Activated naive CD4-positive, alpha-beta T cell treated with anti-CD3 and anti-CD28 coated beads, Interleukin-2, amount 10 ng/mL, durations not matched to agents 7 days and 5 days (primary cell): ENCODE measurements at regions not wholly inside any gene's neighbourhood (a gene's known extent, or its start where the extent isn't known, plus 50 kb on each side); places are given as distances from the start of the nearest gene placed in this dataset.

Experiments
- CTCF ChIA-PET: fragments of 350-600 bp; sonication (Branson Sonifier 250); formaldehyde crosslinking; loops from one replicate; lab custom pipeline; 2021; ENCODE audit warnings: antibody characterized with exemption; lab: Charles Lee
- DNase-seq: peaks from one replicate; pipeline ENCODE4 v3.0.0-alpha.2; 2020
- H3K27ac Mint-ChIP-seq: one replicate; pipeline ENCODE4 v1.8.0; 2021; ENCODE audit warnings: mild to moderate bottlenecking, moderate library complexity, mixed read lengths
- H3K27me3 Mint-ChIP-seq: one replicate; pipeline ENCODE4 v1.8.0; 2021; ENCODE audit warnings: mild to moderate bottlenecking, mixed read lengths
- H3K36me3 Mint-ChIP-seq: one replicate; pipeline ENCODE4 v1.8.0; 2021; ENCODE audit warnings: mixed read lengths
- H3K4me1 Mint-ChIP-seq: one replicate; pipeline ENCODE4 v1.8.0; 2021; ENCODE audit warnings: mixed read lengths
- H3K4me3 Mint-ChIP-seq: one replicate; pipeline ENCODE4 v1.8.0; 2021; ENCODE audit warnings: mild to moderate bottlenecking, moderate library complexity, mixed read lengths
- H3K9me3 Mint-ChIP-seq: one replicate; pipeline ENCODE4 v1.8.0; 2021; ENCODE audit warnings: mixed read lengths

GRCh38 chr2:156812496-156812895 lies 376.3 kb downstream of the GPD2 start:
- no peaks in the 10 kb centered on the region for H3K9me3 Mint-ChIP-seq
- H3K4me3 Mint-ChIP-seq: no peak overlapping the region
- H3K27ac Mint-ChIP-seq: no peak overlapping the region
- no peak for DNase-seq
- CTCF ChIA-PET: no interaction called here
- no peaks in the 10 kb centered on the region for H3K36me3 Mint-ChIP-seq
- no peaks in the 10 kb centered on the region for H3K27me3 Mint-ChIP-seq
- no peaks in the 10 kb centered on the region for H3K4me1 Mint-ChIP-seq

- H3K36me3 Mint-ChIP-seq: no peaks in the 10 kb centered on the region
- no peaks in the 10 kb centered on the region for H3K4me1 Mint-ChIP-seq
- H3K27me3 Mint-ChIP-seq: no peaks in the 10 kb centered on the region
- DNase-seq: no peak
- H3K4me3 Mint-ChIP-seq: no peak overlapping the region
- CTCF ChIA-PET: no interaction called here
- no peak overlapping the region for H3K27ac Mint-ChIP-seq
- no peaks in the 10 kb centered on the region for H3K9me3 Mint-ChIP-seq
Measured at GRCh38 chr2:156817430-156817829, 381.3 kb downstream of the GPD2 start.

GRCh38 chr2:156818221-156818620 lies 382.0 kb downstream of the GPD2 start:
- no peaks in the 10 kb centered on the region for H3K9me3 Mint-ChIP-seq
- CTCF ChIA-PET: no interaction called here
- no peak overlapping the region for H3K4me3 Mint-ChIP-seq
- H3K27ac Mint-ChIP-seq: no peak overlapping the region
- no peak for DNase-seq
- H3K27me3 Mint-ChIP-seq: no peaks in the 10 kb centered on the region
- H3K4me1 Mint-ChIP-seq: no peaks in the 10 kb centered on the region
- no peaks in the 10 kb centered on the region for H3K36me3 Mint-ChIP-seq

- Mint-ChIP-seq H3K27me3 (no peaks in the 10 kb centered on the region), H3K4me1 (no peaks in the 10 kb centered on the region), H3K4me3 (no peak overlapping the region), H3K27ac (no peak overlapping the region), H3K36me3 (no peaks in the 10 kb centered on the region), H3K9me3 (no peaks in the 10 kb centered on the region)
- CTCF ChIA-PET: no interaction called here
- DNase-seq: no peak
Measured at GRCh38 chr2:156818944-156819343, 382.8 kb downstream of the GPD2 start.

- DNase-seq: no peak
- CTCF ChIA-PET: no interaction called here
- no peak overlapping the region for H3K27ac Mint-ChIP-seq
- H3K36me3 Mint-ChIP-seq: no peaks in the 10 kb centered on the region
- no peaks in the 10 kb centered on the region for H3K9me3 Mint-ChIP-seq
- no peaks in the 10 kb centered on the region for H3K4me1 Mint-ChIP-seq
- no peak overlapping the region for H3K4me3 Mint-ChIP-seq
- H3K27me3 Mint-ChIP-seq: no peaks in the 10 kb centered on the region
Measured at GRCh38 chr2:156826341-156826933, 390.3 kb downstream of the GPD2 start.

- CTCF ChIA-PET: interaction anchor here (0.8 kb wide), 1 partner anchor 12 kb away, joined by 3 read pairs; no protein-coding TSS in a partner anchor
- H3K4me3 Mint-ChIP-seq: no peak overlapping the region
- H3K4me1 Mint-ChIP-seq: no peaks in the 10 kb centered on the region
- no peak overlapping the region for H3K27ac Mint-ChIP-seq
- no peaks in the 10 kb centered on the region for H3K27me3 Mint-ChIP-seq
- no peak for DNase-seq
- no peaks in the 10 kb centered on the region for H3K36me3 Mint-ChIP-seq
- no peaks in the 10 kb centered on the region for H3K9me3 Mint-ChIP-seq
Measured at GRCh38 chr2:156834431-156834830, 398.3 kb downstream of the GPD2 start.

GRCh38 chr2:156837635-156838370 lies 401.6 kb downstream of the GPD2 start:
- CTCF ChIA-PET: no interaction called here

GRCh38 chr2:156841321-156841720 lies 405.1 kb downstream of the GPD2 start:
- Mint-ChIP-seq H3K36me3 (no peaks in the 10 kb centered on the region), H3K27me3 (no peaks in the 10 kb centered on the region), H3K4me3 (no peak overlapping the region), H3K4me1 (no peaks in the 10 kb centered on the region), H3K27ac (no peak overlapping the region), H3K9me3 (no peaks in the 10 kb centered on the region)
- CTCF ChIA-PET: no interaction called here
- no peak for DNase-seq

More at GRCh38 chr2:156837635-156838370, 401.6 kb downstream of the GPD2 start:
- no peaks in the 10 kb centered on the region for H3K9me3 Mint-ChIP-seq
- H3K4me3 Mint-ChIP-seq: no peak overlapping the region
- H3K27ac Mint-ChIP-seq: no peak overlapping the region
- no peaks in the 10 kb centered on the region for H3K4me1 Mint-ChIP-seq
- H3K36me3 Mint-ChIP-seq: no peaks in the 10 kb centered on the region
- DNase-seq: no peak
- no peaks in the 10 kb centered on the region for H3K27me3 Mint-ChIP-seq

GRCh38 chr2:156845806-156846558 lies 409.8 kb downstream of the GPD2 start:
- Mint-ChIP-seq H3K27ac (no peak overlapping the region), H3K9me3 (no peaks in the 10 kb centered on the region), H3K4me3 (no peak overlapping the region), H3K36me3 (no peaks in the 10 kb centered on the region), H3K4me1 (no peaks in the 10 kb centered on the region), H3K27me3 (no peaks in the 10 kb centered on the region)
- CTCF ChIA-PET: no interaction called here
- no peak for DNase-seq

- H3K36me3 Mint-ChIP-seq: no peaks in the 10 kb centered on the region
- no peak for DNase-seq
- CTCF ChIA-PET: no interaction called here
- H3K4me3 Mint-ChIP-seq: no peak overlapping the region
- no peaks in the 10 kb centered on the region for H3K4me1 Mint-ChIP-seq
- H3K27me3 Mint-ChIP-seq: no peaks in the 10 kb centered on the region
- no peak overlapping the region for H3K27ac Mint-ChIP-seq
- H3K9me3 Mint-ChIP-seq: no peaks in the 10 kb centered on the region
Measured at GRCh38 chr2:156852210-156852609, 405.3 kb upstream of the GALNT5 start.

- CTCF ChIA-PET: no interaction called here
- Mint-ChIP-seq H3K27ac (no peak overlapping the region), H3K4me3 (no peak overlapping the region), H3K9me3 (no peaks in the 10 kb centered on the region), H3K4me1 (no peaks in the 10 kb centered on the region), H3K36me3 (no peaks in the 10 kb centered on the region), H3K27me3 (no peaks in the 10 kb centered on the region)
- no peak for DNase-seq
Measured at GRCh38 chr2:156852681-156853080, 404.8 kb upstream of the GALNT5 start.

GRCh38 chr2:156864325-156864724 lies 393.2 kb upstream of the GALNT5 start:
- H3K4me3 Mint-ChIP-seq: no peak overlapping the region
- no peaks in the 10 kb centered on the region for H3K27me3 Mint-ChIP-seq
- no peaks in the 10 kb centered on the region for H3K9me3 Mint-ChIP-seq
- no peak overlapping the region for H3K27ac Mint-ChIP-seq
- no peaks in the 10 kb centered on the region for H3K36me3 Mint-ChIP-seq
- CTCF ChIA-PET: no interaction called here
- DNase-seq: no peak
- no peaks in the 10 kb centered on the region for H3K4me1 Mint-ChIP-seq

GRCh38 chr2:156864753-156865152 lies 392.8 kb upstream of the GALNT5 start:
- CTCF ChIA-PET: no interaction called here
- H3K4me1 Mint-ChIP-seq: no peaks in the 10 kb centered on the region
- no peak overlapping the region for H3K27ac Mint-ChIP-seq
- no peaks in the 10 kb centered on the region for H3K9me3 Mint-ChIP-seq
- H3K27me3 Mint-ChIP-seq: no peaks in the 10 kb centered on the region
- DNase-seq: no peak
- no peaks in the 10 kb centered on the region for H3K36me3 Mint-ChIP-seq
- H3K4me3 Mint-ChIP-seq: no peak overlapping the region

GRCh38 chr2:156867201-156867600 lies 390.3 kb upstream of the GALNT5 start:
- no peak for DNase-seq
- CTCF ChIA-PET: no interaction called here

GRCh38 chr2:156874707-156875106 lies 382.8 kb upstream of the GALNT5 start:
- Mint-ChIP-seq H3K4me1 (no peaks in the 10 kb centered on the region), H3K9me3 (no peaks in the 10 kb centered on the region), H3K36me3 (no peaks in the 10 kb centered on the region), H3K27ac (no peak overlapping the region), H3K27me3 (no peaks in the 10 kb centered on the region), H3K4me3 (no peak overlapping the region)
- no peak for DNase-seq
- CTCF ChIA-PET: no interaction called here

More at GRCh38 chr2:156867201-156867600, 390.3 kb upstream of the GALNT5 start:
- Mint-ChIP-seq H3K9me3 (no peaks in the 10 kb centered on the region), H3K27ac (no peak overlapping the region), H3K36me3 (no peaks in the 10 kb centered on the region), H3K4me1 (no peaks in the 10 kb centered on the region), H3K4me3 (no peak overlapping the region), H3K27me3 (no peaks in the 10 kb centered on the region)
